WERI-Rb-1 (cell line): ENCODE measurements at regions not wholly inside any gene's neighbourhood (a gene's known extent, or its start where the extent isn't known, plus 50 kb on each side); places are given as distances from the start of the nearest gene placed in this dataset.
"Not testable (repeated sequence)": the region's sequence is repeated elsewhere in the genome, so short reads cannot be mapped to it uniquely, and the experiment has no call there.

Source experiments
- DNase-seq: peaks from one replicate; pipeline ENCODE4 v3.0.0-alpha.2; 2020
- H3K27ac ChIP-seq: fragments of 250-450 bp; sonication (Bioruptor Pico); 2 replicates; pipeline ENCODE4 v1.5.1; 2020; ENCODE audit warnings: mild to moderate bottlenecking, moderate library complexity
- H3K27me3 ChIP-seq: fragments of 250-450 bp; sonication (Bioruptor Pico); 2 replicates; pipeline ENCODE4 v1.5.1; 2021; ENCODE audit warnings: mild to moderate bottlenecking, low read depth, moderate library complexity; ENCODE audit not compliant: insufficient read depth, severe bottlenecking
- H3K36me3 ChIP-seq: fragments of 250-450 bp; sonication (Bioruptor Pico); 2 replicates; pipeline ENCODE4 v1.5.1; 2020; ENCODE audit warnings: mild to moderate bottlenecking, moderate library complexity
- H3K4me3 ChIP-seq: 2 replicates; pipeline ENCODE4 v1.5.1; 2011; ENCODE audit warnings: low read depth, mild to moderate bottlenecking, control low read depth, low read length
- H3K9me3 ChIP-seq: fragments of 250-450 bp; sonication (Bioruptor Pico); 2 replicates; pipeline ENCODE4 v1.5.1; 2021; ENCODE audit warnings: mild to moderate bottlenecking, moderate library complexity; ENCODE audit not compliant: severe bottlenecking
- CTCF ChIP-seq: IDR thresholded peaks from 2 replicates; pipeline ENCODE4 v1.5.1; 2011; ENCODE audit warnings: low read depth, mild to moderate bottlenecking, control low read depth, inconsistent platforms, low read length

GRCh38 chr7:131681961-131682360 is 125.5 kb upstream of the PODXL start:
- H3K4me3 ChIP-seq: no peak overlapping the region
- H3K9me3 ChIP-seq: no peaks in the 10 kb centered on the region
- TF ChIP-seq CTCF: no peak
- no peak for DNase-seq
- H3K27me3 ChIP-seq: no peaks in the 10 kb centered on the region
- H3K27ac ChIP-seq: no peak overlapping the region
- H3K36me3 ChIP-seq: no peaks in the 10 kb centered on the region

GRCh38 chr7:131679071-131679470 is 122.6 kb upstream of the PODXL start:
- H3K9me3 ChIP-seq, H3K27ac ChIP-seq, DNase-seq, H3K36me3 ChIP-seq, H3K27me3 ChIP-seq, H3K4me3 ChIP-seq: not testable (repeated sequence)

GRCh38 chr7:131676850-131677249 is 120.4 kb upstream of the PODXL start:
- not testable (repeated sequence) for H3K27ac ChIP-seq, H3K27me3 ChIP-seq, DNase-seq, H3K36me3 ChIP-seq, H3K9me3 ChIP-seq, H3K4me3 ChIP-seq

GRCh38 chr7:131674131-131674530 is 117.7 kb upstream of the PODXL start:
- TF ChIP-seq CTCF: no peak
- no peaks in the 10 kb centered on the region for H3K36me3 ChIP-seq
- no peaks in the 10 kb centered on the region for H3K27me3 ChIP-seq
- H3K27ac ChIP-seq: peak overlapping the region; percentile 32; the same call in 1 of the 2 replicates
- DNase-seq: peak; percentile 54
- H3K4me3 ChIP-seq: no peak overlapping the region
- no peaks in the 10 kb centered on the region for H3K9me3 ChIP-seq

GRCh38 chr7:131673576-131673975 is 117.1 kb upstream of the PODXL start:
- TF ChIP-seq CTCF: no peak
- no peak overlapping the region for H3K4me3 ChIP-seq
- DNase-seq: no peak
- H3K36me3 ChIP-seq: no peaks in the 10 kb centered on the region
- no peak overlapping the region for H3K27ac ChIP-seq
- no peaks in the 10 kb centered on the region for H3K9me3 ChIP-seq
- H3K27me3 ChIP-seq: no peaks in the 10 kb centered on the region

- peaks cover 2% of the 10 kb centered on the region for H3K9me3 ChIP-seq
- H3K36me3 ChIP-seq: no peaks in the 10 kb centered on the region
- H3K27ac ChIP-seq: no peak overlapping the region
- H3K4me3 ChIP-seq: no peak overlapping the region
- DNase-seq: no peak
- TF ChIP-seq CTCF: no peak
- no peaks in the 10 kb centered on the region for H3K27me3 ChIP-seq
Measured at GRCh38 chr7:131670406-131670805, 114.0 kb upstream of the PODXL start.

GRCh38 chr7:131667699-131668098 is 111.3 kb upstream of the PODXL start:
- no peak overlapping the region for H3K4me3 ChIP-seq
- peaks cover 2% of the 10 kb centered on the region for H3K9me3 ChIP-seq
- no peak for TF ChIP-seq CTCF
- no peak for DNase-seq
- H3K27ac ChIP-seq: no peak overlapping the region
- H3K27me3 ChIP-seq: no peaks in the 10 kb centered on the region
- H3K36me3 ChIP-seq: no peaks in the 10 kb centered on the region
